ENCODE measurements at regions not wholly inside any gene's neighbourhood (a gene's known extent, or its start where the extent isn't known, plus 50 kb on each side); places are given as distances from the start of the nearest gene placed in this dataset.
A peak's percentile ranks its signal among the peaks of the same experiment; 100 is the strongest.
"Not testable (repeated sequence)": the region's sequence is repeated elsewhere in the genome, so short reads cannot be mapped to it uniquely, and the experiment has no call there.

- H3K4me1 ChIP-seq (ENCODE audit: control insufficient read depth in 2 of 2, insufficient read depth in 2 of 2, low read length in 1 of 2): peaks cover 0 to 3% of the 10 kb centered on the region in 2 donors
- H3K27me3 ChIP-seq (ENCODE audit: control insufficient read depth in 1 of 2, insufficient read depth in 2 of 2, low read length in 2 of 2): no peaks in the 10 kb centered on the region
- no peak overlapping the region for H3K27ac ChIP-seq (ENCODE audit: low read depth in 2 of 2, low read length in 1 of 2)
- H3K36me3 ChIP-seq (ENCODE audit: control insufficient read depth in 2 of 2, insufficient read depth in 2 of 2, low read length in 1 of 2): no peaks in the 10 kb centered on the region
- H3K9me3 ChIP-seq (ENCODE audit: control insufficient read depth in 2 of 2, insufficient read depth in 1 of 2, low read depth in 1 of 2, low read length in 1 of 2): no peaks in the 10 kb centered on the region
- no peak overlapping the region for H3K4me3 ChIP-seq (ENCODE audit: low read depth in 1 of 2, low read length in 2 of 2)
- 23 to 28% methylated on average over 5 of the region's 5 CpGs for WGBS, 2 donors
These were observed 133.4 kb downstream of the SLC1A3 start for GRCh38 chr5:36739751-36740221.

- Histone ChIP-seq H3K9me3 (ENCODE audit: control insufficient read depth in 2 of 2, insufficient read depth in 1 of 2, low read depth in 1 of 2, low read length in 1 of 2) (no peaks in the 10 kb centered on the region), H3K27me3 (ENCODE audit: control insufficient read depth in 1 of 2, insufficient read depth in 2 of 2, low read length in 2 of 2) (no peaks in the 10 kb centered on the region), H3K4me3 (ENCODE audit: low read depth in 1 of 2, low read length in 2 of 2) (no peak overlapping the region), H3K4me1 (ENCODE audit: control insufficient read depth in 2 of 2, insufficient read depth in 2 of 2, low read length in 1 of 2) (peaks cover 0 to 3% of the 10 kb centered on the region in 2 donors), H3K27ac (ENCODE audit: low read depth in 2 of 2, low read length in 1 of 2) (no peak overlapping the region), H3K36me3 (ENCODE audit: control insufficient read depth in 2 of 2, insufficient read depth in 2 of 2, low read length in 1 of 2) (no peaks in the 10 kb centered on the region)
- 69 to 72% methylated on average over 8 of the region's 8 CpGs for WGBS, 2 donors
These were observed 134.0 kb downstream of the SLC1A3 start for GRCh38 chr5:36740259-36740898.

GRCh38 chr5:36741128-36741527 is 134.7 kb downstream of the SLC1A3 start:
- WGBS, 2 donors: 49 to 59% methylated on average over 7 of the region's 7 CpGs
- H3K27me3 ChIP-seq (ENCODE audit: control insufficient read depth in 1 of 2, insufficient read depth in 2 of 2, low read length in 2 of 2): no peaks in the 10 kb centered on the region
- H3K36me3 ChIP-seq (ENCODE audit: control insufficient read depth in 2 of 2, insufficient read depth in 2 of 2, low read length in 1 of 2): no peaks in the 10 kb centered on the region
- H3K4me1 ChIP-seq (ENCODE audit: control insufficient read depth in 2 of 2, insufficient read depth in 2 of 2, low read length in 1 of 2): peaks cover 0 to 3% of the 10 kb centered on the region in 2 donors
- no peak overlapping the region for H3K27ac ChIP-seq (ENCODE audit: low read depth in 2 of 2, low read length in 1 of 2)
- no peak overlapping the region for H3K4me3 ChIP-seq (ENCODE audit: low read depth in 1 of 2, low read length in 2 of 2)
- no peaks in the 10 kb centered on the region for H3K9me3 ChIP-seq (ENCODE audit: control insufficient read depth in 2 of 2, insufficient read depth in 1 of 2, low read depth in 1 of 2, low read length in 1 of 2)

- H3K27ac ChIP-seq (ENCODE audit: low read depth in 2 of 2, low read length in 1 of 2): peak overlapping the region; percentile 74 to 93
- no peaks in the 10 kb centered on the region for H3K27me3 ChIP-seq (ENCODE audit: control insufficient read depth in 1 of 2, insufficient read depth in 2 of 2, low read length in 2 of 2)
- H3K4me1 ChIP-seq (ENCODE audit: control insufficient read depth in 2 of 2, insufficient read depth in 2 of 2, low read length in 1 of 2): peaks cover 0 to 3% of the 10 kb centered on the region in 2 donors
- H3K36me3 ChIP-seq (ENCODE audit: control insufficient read depth in 2 of 2, insufficient read depth in 2 of 2, low read length in 1 of 2): no peaks in the 10 kb centered on the region
- 11 to 12% methylated on average over 22 of the region's 22 CpGs for WGBS, 2 donors
- no peaks in the 10 kb centered on the region for H3K9me3 ChIP-seq (ENCODE audit: control insufficient read depth in 2 of 2, insufficient read depth in 1 of 2, low read depth in 1 of 2, low read length in 1 of 2)
- H3K4me3 ChIP-seq (ENCODE audit: low read depth in 1 of 2, low read length in 2 of 2): peak overlapping the region; percentile 54 to 58
These were observed 132.4 kb upstream of the NIPBL start for GRCh38 chr5:36743891-36744772.

- H3K27me3 ChIP-seq (ENCODE audit: control insufficient read depth in 1 of 2, insufficient read depth in 2 of 2, low read length in 2 of 2): no peaks in the 10 kb centered on the region
- peak overlapping the region; percentile 54 to 58 for H3K4me3 ChIP-seq (ENCODE audit: low read depth in 1 of 2, low read length in 2 of 2)
- no peaks in the 10 kb centered on the region for H3K9me3 ChIP-seq (ENCODE audit: control insufficient read depth in 2 of 2, insufficient read depth in 1 of 2, low read depth in 1 of 2, low read length in 1 of 2)
- H3K36me3 ChIP-seq (ENCODE audit: control insufficient read depth in 2 of 2, insufficient read depth in 2 of 2, low read length in 1 of 2): no peaks in the 10 kb centered on the region
- WGBS, 2 donors: 1% methylated on average over 49 to 50 of the region's 50 CpGs
- peak overlapping the region; percentile 74 to 93 for H3K27ac ChIP-seq (ENCODE audit: low read depth in 2 of 2, low read length in 1 of 2)
- peaks cover 0 to 3% of the 10 kb centered on the region in 2 donors for H3K4me1 ChIP-seq (ENCODE audit: control insufficient read depth in 2 of 2, insufficient read depth in 2 of 2, low read length in 1 of 2)
These were observed 131.6 kb upstream of the NIPBL start for GRCh38 chr5:36744773-36745589.

- H3K4me1 ChIP-seq (ENCODE audit: control insufficient read depth in 2 of 2, insufficient read depth in 2 of 2, low read length in 1 of 2); H3K4me3 ChIP-seq (ENCODE audit: low read depth in 1 of 2, low read length in 2 of 2); H3K36me3 ChIP-seq (ENCODE audit: control insufficient read depth in 2 of 2, insufficient read depth in 2 of 2, low read length in 1 of 2); H3K27me3 ChIP-seq (ENCODE audit: control insufficient read depth in 1 of 2, insufficient read depth in 2 of 2, low read length in 2 of 2); H3K9me3 ChIP-seq (ENCODE audit: control insufficient read depth in 2 of 2, insufficient read depth in 1 of 2, low read depth in 1 of 2, low read length in 1 of 2); H3K27ac ChIP-seq (ENCODE audit: low read depth in 2 of 2, low read length in 1 of 2): not testable (repeated sequence)
- WGBS, 2 donors: 97 to 99% methylated on average over 2 to 3 of the region's 4 CpGs
These were observed 128.8 kb upstream of the NIPBL start for GRCh38 chr5:36747794-36748193.

- Histone ChIP-seq H3K9me3 (ENCODE audit: control insufficient read depth in 2 of 2, insufficient read depth in 1 of 2, low read depth in 1 of 2, low read length in 1 of 2) (no peaks in the 10 kb centered on the region), H3K36me3 (ENCODE audit: control insufficient read depth in 2 of 2, insufficient read depth in 2 of 2, low read length in 1 of 2) (no peaks in the 10 kb centered on the region), H3K4me1 (ENCODE audit: control insufficient read depth in 2 of 2, insufficient read depth in 2 of 2, low read length in 1 of 2) (no peaks in the 10 kb centered on the region), H3K27me3 (ENCODE audit: control insufficient read depth in 1 of 2, insufficient read depth in 2 of 2, low read length in 2 of 2) (no peaks in the 10 kb centered on the region), H3K27ac (ENCODE audit: low read depth in 2 of 2, low read length in 1 of 2) (no peak overlapping the region), H3K4me3 (ENCODE audit: low read depth in 1 of 2, low read length in 2 of 2) (no peak overlapping the region)
- WGBS, 2 donors: 85 to 91% methylated on average over 1 of the region's 1 CpG
These were observed 124.7 kb upstream of the NIPBL start for GRCh38 chr5:36751886-36752285.

GRCh38 chr5:36755342-36755741 is 121.2 kb upstream of the NIPBL start:
- no peak overlapping the region for H3K4me3 ChIP-seq (ENCODE audit: low read depth in 1 of 2, low read length in 2 of 2)
- H3K27ac ChIP-seq (ENCODE audit: low read depth in 2 of 2, low read length in 1 of 2): no peak overlapping the region
- WGBS, 2 donors: 74 to 81% methylated on average over 3 of the region's 3 CpGs
- no peaks in the 10 kb centered on the region for H3K9me3 ChIP-seq (ENCODE audit: control insufficient read depth in 2 of 2, insufficient read depth in 1 of 2, low read depth in 1 of 2, low read length in 1 of 2)
- H3K4me1 ChIP-seq (ENCODE audit: control insufficient read depth in 2 of 2, insufficient read depth in 2 of 2, low read length in 1 of 2): no peaks in the 10 kb centered on the region
- H3K36me3 ChIP-seq (ENCODE audit: control insufficient read depth in 2 of 2, insufficient read depth in 2 of 2, low read length in 1 of 2): no peaks in the 10 kb centered on the region
- H3K27me3 ChIP-seq (ENCODE audit: control insufficient read depth in 1 of 2, insufficient read depth in 2 of 2, low read length in 2 of 2): no peaks in the 10 kb centered on the region

- no peaks in the 10 kb centered on the region for H3K9me3 ChIP-seq (ENCODE audit: control insufficient read depth in 2 of 2, insufficient read depth in 1 of 2, low read depth in 1 of 2, low read length in 1 of 2)
- H3K4me3 ChIP-seq (ENCODE audit: low read depth in 1 of 2, low read length in 2 of 2): no peak overlapping the region
- H3K27ac ChIP-seq (ENCODE audit: low read depth in 2 of 2, low read length in 1 of 2): no peak overlapping the region
- WGBS, 2 donors: 83 to 87% methylated on average over 1 of the region's 1 CpG
- H3K4me1 ChIP-seq (ENCODE audit: control insufficient read depth in 2 of 2, insufficient read depth in 2 of 2, low read length in 1 of 2): no peaks in the 10 kb centered on the region
- H3K27me3 ChIP-seq (ENCODE audit: control insufficient read depth in 1 of 2, insufficient read depth in 2 of 2, low read length in 2 of 2): no peaks in the 10 kb centered on the region
- H3K36me3 ChIP-seq (ENCODE audit: control insufficient read depth in 2 of 2, insufficient read depth in 2 of 2, low read length in 1 of 2): no peaks in the 10 kb centered on the region
These were observed 120.6 kb upstream of the NIPBL start for GRCh38 chr5:36755920-36756488.

All from esophagus (tissue), 2 donors.